ENCODE measurements at regions not wholly inside any gene's neighbourhood (a gene's known extent, or its start where the extent isn't known, plus 50 kb on each side); places are given as distances from the start of the nearest gene placed in this dataset.

DNA sequence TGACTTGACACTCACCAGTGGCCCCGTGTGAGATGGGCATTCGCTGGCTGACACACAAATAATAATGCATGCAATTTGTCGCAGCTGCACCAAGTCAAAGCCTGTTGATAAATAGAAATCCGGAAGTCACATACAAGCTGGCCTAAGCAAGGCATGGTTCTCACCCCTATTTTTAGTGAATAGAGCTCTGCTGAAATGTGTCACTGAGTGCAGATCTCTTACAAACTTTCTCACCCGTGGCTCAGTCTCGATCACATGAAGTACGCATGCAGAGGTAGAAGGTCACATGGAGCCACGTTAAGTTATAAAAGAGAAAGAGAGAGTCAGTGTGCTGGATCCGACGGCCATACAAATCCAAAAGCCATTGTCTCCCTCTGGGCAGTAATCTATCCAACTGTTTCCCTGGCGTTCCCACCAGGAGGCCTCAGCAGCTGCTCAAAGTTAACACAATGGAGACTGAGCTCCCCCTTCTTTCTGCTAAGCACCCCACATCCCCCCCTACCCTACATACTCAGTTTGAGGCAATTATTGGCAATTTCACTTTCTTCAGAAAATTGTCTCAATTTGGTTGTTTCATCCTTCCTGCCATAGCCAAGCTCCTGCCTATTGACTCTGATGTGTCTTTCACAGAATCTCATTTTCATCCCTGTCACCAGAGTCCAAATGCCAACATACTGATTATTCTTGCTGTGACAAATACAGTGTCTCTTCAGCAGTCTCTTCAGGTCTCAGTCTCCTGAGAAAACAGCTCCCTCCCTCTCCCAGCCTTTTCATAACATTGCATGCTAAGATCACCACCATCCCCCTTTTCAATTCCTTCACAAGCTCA is 473.3 kb upstream of the NRP1 start:
- TF ChIP-seq, protein P1, sequence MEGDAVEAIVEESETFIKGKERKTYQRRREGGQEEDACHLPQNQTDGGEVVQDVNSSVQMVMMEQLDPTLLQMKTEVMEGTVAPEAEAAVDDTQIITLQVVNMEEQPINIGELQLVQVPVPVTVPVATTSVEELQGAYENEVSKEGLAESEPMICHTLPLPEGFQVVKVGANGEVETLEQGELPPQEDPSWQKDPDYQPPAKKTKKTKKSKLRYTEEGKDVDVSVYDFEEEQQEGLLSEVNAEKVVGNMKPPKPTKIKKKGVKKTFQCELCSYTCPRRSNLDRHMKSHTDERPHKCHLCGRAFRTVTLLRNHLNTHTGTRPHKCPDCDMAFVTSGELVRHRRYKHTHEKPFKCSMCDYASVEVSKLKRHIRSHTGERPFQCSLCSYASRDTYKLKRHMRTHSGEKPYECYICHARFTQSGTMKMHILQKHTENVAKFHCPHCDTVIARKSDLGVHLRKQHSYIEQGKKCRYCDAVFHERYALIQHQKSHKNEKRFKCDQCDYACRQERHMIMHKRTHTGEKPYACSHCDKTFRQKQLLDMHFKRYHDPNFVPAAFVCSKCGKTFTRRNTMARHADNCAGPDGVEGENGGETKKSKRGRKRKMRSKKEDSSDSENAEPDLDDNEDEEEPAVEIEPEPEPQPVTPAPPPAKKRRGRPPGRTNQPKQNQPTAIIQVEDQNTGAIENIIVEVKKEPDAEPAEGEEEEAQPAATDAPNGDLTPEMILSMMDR (IDR thresholded peaks at IDR 0.05), result no peak
- TF ChIP-seq ZFX (IDR thresholded peaks at IDR 0.05; ENCODE audit: borderline replicate concordance), result no peak
